ENCODE measurements at regions not wholly inside any gene's neighbourhood (a gene's known extent, or its start where the extent isn't known, plus 50 kb on each side); places are given as distances from the start of the nearest gene placed in this dataset.

DNA sequence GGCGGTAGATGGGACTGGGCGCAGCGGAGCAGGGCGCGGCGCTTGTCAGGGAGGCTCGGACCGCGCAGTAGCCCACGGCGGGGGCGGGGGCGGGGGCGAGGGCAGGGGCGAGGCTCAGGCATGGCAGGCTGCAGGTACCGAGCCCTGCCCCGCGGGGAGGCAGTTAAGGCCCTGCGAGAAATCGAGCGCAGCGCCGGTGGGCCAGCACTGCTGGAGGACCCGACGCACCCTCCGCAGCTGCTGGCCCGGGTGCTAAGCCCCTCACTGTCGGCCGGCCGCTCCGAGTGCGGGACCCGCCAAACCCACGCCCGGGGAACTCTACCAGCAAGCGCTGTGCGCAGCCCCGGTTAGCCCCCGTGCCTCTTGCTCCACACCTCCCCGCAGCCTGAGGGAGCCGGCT lies 90.2 kb upstream of the RPL38 start:
- ATAC-seq (no peak), DNase-seq (no peak)
- Histone ChIP-seq H3K4me1 (ENCODE audit: low read depth) (no peaks in the 10 kb centered on the region), H3K9me3 (no peaks in the 10 kb centered on the region), H3K4me3 (no peak overlapping the region), H3K36me3 (ENCODE audit: low read depth) (no peaks in the 10 kb centered on the region)
- intact Hi-C loops (cut with DNase I, micrococcal nuclease), result no loop called here
- TF ChIP-seq, protein P1, sequence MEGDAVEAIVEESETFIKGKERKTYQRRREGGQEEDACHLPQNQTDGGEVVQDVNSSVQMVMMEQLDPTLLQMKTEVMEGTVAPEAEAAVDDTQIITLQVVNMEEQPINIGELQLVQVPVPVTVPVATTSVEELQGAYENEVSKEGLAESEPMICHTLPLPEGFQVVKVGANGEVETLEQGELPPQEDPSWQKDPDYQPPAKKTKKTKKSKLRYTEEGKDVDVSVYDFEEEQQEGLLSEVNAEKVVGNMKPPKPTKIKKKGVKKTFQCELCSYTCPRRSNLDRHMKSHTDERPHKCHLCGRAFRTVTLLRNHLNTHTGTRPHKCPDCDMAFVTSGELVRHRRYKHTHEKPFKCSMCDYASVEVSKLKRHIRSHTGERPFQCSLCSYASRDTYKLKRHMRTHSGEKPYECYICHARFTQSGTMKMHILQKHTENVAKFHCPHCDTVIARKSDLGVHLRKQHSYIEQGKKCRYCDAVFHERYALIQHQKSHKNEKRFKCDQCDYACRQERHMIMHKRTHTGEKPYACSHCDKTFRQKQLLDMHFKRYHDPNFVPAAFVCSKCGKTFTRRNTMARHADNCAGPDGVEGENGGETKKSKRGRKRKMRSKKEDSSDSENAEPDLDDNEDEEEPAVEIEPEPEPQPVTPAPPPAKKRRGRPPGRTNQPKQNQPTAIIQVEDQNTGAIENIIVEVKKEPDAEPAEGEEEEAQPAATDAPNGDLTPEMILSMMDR (IDR thresholded peaks at IDR 0.05), result no peak

DNA sequence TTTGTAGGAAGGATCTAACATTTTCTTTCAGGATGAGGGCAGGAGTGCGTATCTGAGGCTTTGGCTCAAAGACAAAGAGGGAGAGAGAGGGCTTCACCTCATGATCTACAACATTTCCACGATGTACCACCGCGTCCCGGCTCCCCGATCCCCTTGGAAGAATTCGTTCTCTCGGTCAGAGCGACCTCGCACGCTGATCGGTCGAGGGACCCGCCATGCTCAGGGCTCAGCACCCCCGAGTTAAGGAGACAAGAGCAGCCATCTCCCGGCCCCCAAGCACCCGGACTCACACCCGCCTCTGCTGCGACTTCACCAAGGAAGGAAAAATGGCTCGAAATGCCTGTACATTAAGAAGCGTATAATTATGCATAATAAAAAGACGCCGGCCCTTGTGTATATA lies 89.5 kb upstream of the RPL38 start:
- intact Hi-C loops (cut with DNase I, micrococcal nuclease), result no loop called here
- TF ChIP-seq, protein P1 (IDR thresholded peaks at IDR 0.05), result no peak
- Histone ChIP-seq H3K9me3 (no peaks in the 10 kb centered on the region), H3K4me1 (ENCODE audit: low read depth) (no peaks in the 10 kb centered on the region), H3K4me3 (no peak overlapping the region), H3K36me3 (ENCODE audit: low read depth) (no peaks in the 10 kb centered on the region)
- ATAC-seq, result no peak
- DNase-seq, result no peak

DNA sequence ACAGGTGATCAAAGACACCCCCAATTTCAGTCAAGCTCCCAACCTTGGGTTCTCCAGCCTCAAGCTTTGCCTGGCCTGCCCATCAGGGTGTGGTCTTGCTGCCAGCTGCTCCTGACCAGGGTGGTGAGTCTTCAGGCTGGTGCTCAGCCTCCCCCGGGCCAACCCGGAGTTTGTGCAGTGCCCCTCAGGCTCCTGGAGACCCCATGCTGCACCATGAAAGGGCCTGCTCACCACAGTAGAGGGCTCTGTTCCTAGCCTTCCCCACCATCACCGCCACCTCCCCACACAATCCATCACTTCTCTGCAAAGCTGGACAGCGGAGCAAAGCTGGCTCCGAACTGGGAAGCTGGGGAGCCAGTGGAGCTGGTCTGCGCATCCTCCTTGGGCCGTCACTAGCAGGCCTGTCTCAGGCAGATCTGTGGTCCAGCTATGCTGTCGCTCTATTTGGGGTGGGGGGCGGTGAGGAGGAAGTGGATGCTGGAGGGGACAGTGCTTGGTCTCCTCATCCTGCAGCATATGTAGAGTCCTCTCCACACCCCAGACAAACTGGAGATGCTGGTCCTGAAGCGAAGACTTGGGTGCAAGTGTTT lies 88.5 kb upstream of the RPL38 start:
- no peak for DNase-seq
- Histone ChIP-seq H3K4me3 (no peak overlapping the region), H3K36me3 (ENCODE audit: low read depth) (no peaks in the 10 kb centered on the region), H3K9me3 (no peaks in the 10 kb centered on the region), H3K4me1 (ENCODE audit: low read depth) (no peaks in the 10 kb centered on the region)
- intact Hi-C loops (cut with DNase I, micrococcal nuclease), result no loop called here
- no peak for ATAC-seq
- TF ChIP-seq, protein P1 (IDR thresholded peaks at IDR 0.05), result no peak

DNA sequence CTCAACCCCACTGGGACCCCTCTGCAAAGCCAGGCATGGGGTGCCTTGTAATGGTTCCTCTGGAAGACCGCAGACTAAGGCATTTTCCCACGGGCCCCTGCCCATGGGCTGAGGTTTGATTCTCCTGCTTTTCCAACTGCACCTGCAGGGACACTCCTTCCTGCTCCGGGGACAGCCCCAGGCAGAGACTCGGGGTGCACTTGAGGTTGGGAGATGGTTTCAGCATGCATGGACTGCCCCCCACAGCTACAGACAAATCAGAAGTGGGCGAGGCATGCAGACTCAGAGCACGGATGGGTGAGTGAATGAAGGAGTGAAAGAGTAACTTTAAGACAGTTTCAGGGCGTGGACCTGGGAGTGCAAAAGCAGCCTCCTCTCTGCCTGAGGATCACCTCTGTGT lies 87.9 kb upstream of the RPL38 start:
- H3K9me3 ChIP-seq, result no peaks in the 10 kb centered on the region
- H3K36me3 ChIP-seq (ENCODE audit: low read depth), result no peaks in the 10 kb centered on the region
- DNase-seq (no peak), ATAC-seq (no peak)
- intact Hi-C loops (cut with DNase I, micrococcal nuclease), result no loop called here
- TF ChIP-seq, protein P1 (IDR thresholded peaks at IDR 0.05), result no peak
- H3K4me1 ChIP-seq (ENCODE audit: low read depth), result no peaks in the 10 kb centered on the region
- no peak overlapping the region for H3K4me3 ChIP-seq

DNA sequence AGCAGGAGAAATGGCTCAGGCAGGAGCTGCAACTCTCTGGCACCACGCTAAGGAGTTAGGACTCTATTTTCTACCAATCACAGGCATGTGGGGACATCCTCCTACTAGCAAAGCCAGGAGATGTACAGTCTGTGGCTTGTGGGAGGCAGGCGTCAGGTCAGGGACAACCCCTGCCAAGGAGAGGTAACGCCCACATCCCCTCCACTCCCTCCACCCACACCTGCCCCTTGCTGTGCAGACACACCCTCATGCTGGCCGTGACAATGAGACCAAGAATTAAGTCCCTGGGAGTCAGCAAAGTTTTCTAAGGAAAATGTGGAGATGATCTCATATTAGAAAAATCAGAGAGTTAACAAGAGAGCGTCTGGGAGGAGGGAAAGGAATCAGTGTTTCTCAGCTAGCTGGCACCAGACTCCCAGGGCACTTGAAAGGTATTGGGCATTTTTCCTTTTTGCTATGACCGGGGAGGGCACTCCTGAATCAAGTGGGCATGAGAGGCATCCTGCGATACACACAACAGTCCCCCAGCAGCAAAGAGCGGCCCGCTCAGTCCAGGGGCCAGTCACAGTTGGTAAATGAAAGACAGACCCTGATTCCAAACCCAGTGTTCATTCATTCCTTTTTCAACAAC lies 87.3 kb upstream of the RPL38 start:
- TF ChIP-seq, protein P1 (IDR thresholded peaks at IDR 0.05), result no peak
- Histone ChIP-seq H3K36me3 (ENCODE audit: low read depth) (no peaks in the 10 kb centered on the region), H3K4me3 (no peak overlapping the region), H3K4me1 (ENCODE audit: low read depth) (no peaks in the 10 kb centered on the region), H3K9me3 (no peaks in the 10 kb centered on the region)
- no peak for DNase-seq
- intact Hi-C loops (cut with DNase I, micrococcal nuclease), result no loop called here
- no peak for ATAC-seq
